ENCODE measurements at regions not wholly inside any gene's neighbourhood (a gene's known extent, or its start where the extent isn't known, plus 50 kb on each side); places are given as distances from the start of the nearest gene placed in this dataset.

GRCh38 chr13:72109863-72110262 is 242.9 kb upstream of the DACH1 start:
- no peak for TF ChIP-seq CTCF (IDR thresholded peaks at IDR 0.05; ENCODE audit: insufficient read depth, low read length)
- TF ChIP-seq POLR2AphosphoS5 (IDR thresholded peaks at IDR 0.05; ENCODE audit: low read depth) = no peak
- no peak for TF ChIP-seq REST (IDR thresholded peaks at IDR 0.05; ENCODE audit: insufficient replicate concordance, low read depth)
- no peak for TF ChIP-seq GABPA (IDR thresholded peaks at IDR 0.05; ENCODE audit: low read depth)
